PC-3 (cell line): ENCODE measurements at regions not wholly inside any gene's neighbourhood (a gene's known extent, or its start where the extent isn't known, plus 50 kb on each side); places are given as distances from the start of the nearest gene placed in this dataset.

ENCODE experiments used
- CTCF ChIP-seq: fragments of 300-600 bp; sonication (generic); conservative IDR thresholded peaks from 2 replicates; pipeline ENCODE4 v1.5.1; 2017; ENCODE audit warnings: antibody characterized with exemption, low read depth, mild to moderate bottlenecking, low read length
- EZH2 ChIP-seq: fragments of 300-600 bp; sonication (generic); IDR thresholded peaks from one replicate; pipeline ENCODE4 v1.6.1; 2017; ENCODE audit warnings: antibody characterized with exemption, mild to moderate bottlenecking, low read length; ENCODE audit not compliant: unreplicated experiment
- EZH2phosphoT487 ChIP-seq: fragments of 300-600 bp; sonication (generic); IDR thresholded peaks from 2 replicates; pipeline ENCODE4 v1.6.1; 2018; ENCODE audit warnings: mild to moderate bottlenecking, antibody characterized with exemption, low read length, borderline replicate concordance

GRCh38 chr14:34052658-34053014 lies 101.8 kb upstream of the EGLN3 start:
- TF ChIP-seq CTCF (no peak), EZH2 (no peak), EZH2phosphoT487 (no peak)
